SK-N-SH treated with all-trans-retinoic acid at 6 μM for 48 hours (cell line): ENCODE measurements at regions not wholly inside any gene's neighbourhood (a gene's known extent, or its start where the extent isn't known, plus 50 kb on each side); places are given as distances from the start of the nearest gene placed in this dataset.

Experiments
- ARNTL ChIP-seq: fragments of 450-650 bp; formaldehyde crosslinking; IDR thresholded peaks from 2 replicates; pipeline ENCODE4 v1.5.0; 2020; ENCODE audit warnings: low read depth, mild to moderate bottlenecking, moderate library complexity, borderline replicate concordance
- BACH2 ChIP-seq: fragments of 250-450 bp; sonication (Bioruptor Pico); IDR thresholded peaks from 2 replicates; pipeline ENCODE4 v1.9.0; 2021; ENCODE audit warnings: mild to moderate bottlenecking, borderline replicate concordance
- PATZ1 ChIP-seq: fragments of 250-450 bp; sonication (Bioruptor Pico); IDR thresholded peaks from 2 replicates; pipeline ENCODE4 v1.8.0; 2020; ENCODE audit warnings: mild to moderate bottlenecking, moderate library complexity, borderline replicate concordance
- ZFP3 ChIP-seq: fragments of 250-450 bp; sonication (Bioruptor Pico); IDR thresholded peaks from 2 replicates; pipeline ENCODE4 v1.5.0; 2020; ENCODE audit warnings: mild to moderate bottlenecking, moderate library complexity
- TF ChIP-seq, protein P1 (sequence below): fragments of 250-450 bp; sonication (Bioruptor Pico); IDR thresholded peaks from 2 replicates; pipeline ENCODE4 v1.5.1; 2020; ENCODE audit warnings: low read depth, mild to moderate bottlenecking, moderate library complexity

- TF ChIP-seq BACH2 (CRISPR knock-in tag) (no peak), ARNTL (CRISPR knock-in tag) (no peak), ZFP3 (CRISPR knock-in tag) (no peak), PATZ1 (CRISPR knock-in tag) (no peak)
- TF ChIP-seq, protein P1, sequence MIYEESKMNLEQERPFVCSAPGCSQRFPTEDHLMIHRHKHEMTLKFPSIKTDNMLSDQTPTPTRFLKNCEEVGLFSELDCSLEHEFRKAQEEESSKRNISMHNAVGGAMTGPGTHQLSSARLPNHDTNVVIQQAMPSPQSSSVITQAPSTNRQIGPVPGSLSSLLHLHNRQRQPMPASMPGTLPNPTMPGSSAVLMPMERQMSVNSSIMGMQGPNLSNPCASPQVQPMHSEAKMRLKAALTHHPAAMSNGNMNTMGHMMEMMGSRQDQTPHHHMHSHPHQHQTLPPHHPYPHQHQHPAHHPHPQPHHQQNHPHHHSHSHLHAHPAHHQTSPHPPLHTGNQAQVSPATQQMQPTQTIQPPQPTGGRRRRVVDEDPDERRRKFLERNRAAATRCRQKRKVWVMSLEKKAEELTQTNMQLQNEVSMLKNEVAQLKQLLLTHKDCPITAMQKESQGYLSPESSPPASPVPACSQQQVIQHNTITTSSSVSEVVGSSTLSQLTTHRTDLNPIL (CRISPR knock-in tag) = no peak
These were observed 464.3 kb upstream of the ADARB2 start for GRCh38 chr10:2201534-2202099.
